DMS114 treated with DMSO at 0.1 percent for 48 hours (cell line): ENCODE measurements at regions not wholly inside any gene's neighbourhood (a gene's known extent, or its start where the extent isn't known, plus 50 kb on each side); places are given as distances from the start of the nearest gene placed in this dataset.

Experiments used
- DNase-seq: peaks from one replicate; lab custom pipeline; 2025; ENCODE audit not compliant: unreplicated experiment; lab: John Stamatoyannopoulos, UW

GRCh38 chr14:65308536-65308935, 104.0 kb upstream of the FUT8 start:
- no peak for DNase-seq

GRCh38 chr14:65310568-65310967, 102.0 kb upstream of the FUT8 start:
- no peak for DNase-seq

GRCh38 chr14:65312859-65313258, 99.7 kb upstream of the FUT8 start:
- no peak for DNase-seq

GRCh38 chr14:65318636-65319506, 93.7 kb upstream of the FUT8 start:
- no peak for DNase-seq

GRCh38 chr14:65320661-65321308, 91.7 kb upstream of the FUT8 start:
- DNase-seq = no peak

GRCh38 chr14:65321370-65321875, 91.1 kb upstream of the FUT8 start:
- DNase-seq = no peak

GRCh38 chr14:65329481-65329880, 83.0 kb upstream of the FUT8 start:
- DNase-seq = no peak

GRCh38 chr14:65329911-65330310, 82.6 kb upstream of the FUT8 start:
- no peak for DNase-seq

GRCh38 chr14:65330416-65330815, 82.1 kb upstream of the FUT8 start:
- DNase-seq = no peak

GRCh38 chr14:65331652-65332051, 80.9 kb upstream of the FUT8 start:
- no peak for DNase-seq

GRCh38 chr14:65332141-65332871, 80.2 kb upstream of the FUT8 start:
- no peak for DNase-seq

- no peak for DNase-seq
Observed at GRCh38 chr14:65333943-65334687, 78.4 kb upstream of the FUT8 start.

- no peak for DNase-seq
Observed at GRCh38 chr14:65334765-65335410, 77.6 kb upstream of the FUT8 start.

- DNase-seq = no peak
Observed at GRCh38 chr14:65335411-65335947, 77.1 kb upstream of the FUT8 start.

- no peak for DNase-seq
Observed at GRCh38 chr14:65336191-65336591, 76.3 kb upstream of the FUT8 start.

- no peak for DNase-seq
Observed at GRCh38 chr14:65339866-65340265, 72.7 kb upstream of the FUT8 start.

- no peak for DNase-seq
Observed at GRCh38 chr14:65344011-65344410, 68.5 kb upstream of the FUT8 start.

- no peak for DNase-seq
Observed at GRCh38 chr14:65345266-65345665, 67.3 kb upstream of the FUT8 start.

- DNase-seq = no peak
Observed at GRCh38 chr14:65346474-65346873, 66.1 kb upstream of the FUT8 start.

- no peak for DNase-seq
Observed at GRCh38 chr14:65346895-65347294, 65.6 kb upstream of the FUT8 start.
